Mammary epithelial cell (primary cell): ENCODE measurements at regions not wholly inside any gene's neighbourhood (a gene's known extent, or its start where the extent isn't known, plus 50 kb on each side); places are given as distances from the start of the nearest gene placed in this dataset.

Experiments
- EZH2 ChIP-seq: IDR thresholded peaks from 2 replicates; pipeline ENCODE4 v1.6.1; 2012; ENCODE audit warnings: low read length, inconsistent platforms, borderline replicate concordance
- TF ChIP-seq, protein P1 (sequence below), 2 donors: IDR thresholded peaks in 1 of 2; conservative IDR thresholded peaks in 1 of 2; 2 replicates each; pipeline ENCODE4 v1.5.1; 2011 to 2012; ENCODE audit warnings: inconsistent platforms in 2 of 2, low read length in 2 of 2, mild to moderate bottlenecking in 2 of 2, control low read depth in 1 of 2, low read depth in 1 of 2; ENCODE audit not compliant: insufficient read depth in 1 of 2; ENCODE audit errors: extremely low read depth in 1 of 2

DNA sequence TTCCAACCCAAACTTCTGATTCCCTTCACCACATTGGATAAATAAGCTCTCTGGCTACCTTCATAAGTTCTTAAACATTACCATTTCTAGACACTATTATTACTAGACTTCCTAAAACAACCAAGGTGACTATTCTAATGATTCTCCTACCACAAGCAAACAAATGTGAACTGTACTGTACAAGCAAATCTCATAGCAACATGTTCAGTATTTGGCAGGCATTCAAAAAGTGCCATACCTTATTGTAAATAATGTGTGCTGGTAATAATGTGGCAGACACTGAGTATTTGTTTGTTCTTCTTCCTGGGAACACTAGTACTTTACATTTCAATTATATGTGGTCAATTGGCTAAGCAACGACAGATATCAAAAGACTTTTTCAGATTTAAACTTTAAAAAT is 986.0 kb upstream of the SPRY2 start:
- TF ChIP-seq, protein P1, sequence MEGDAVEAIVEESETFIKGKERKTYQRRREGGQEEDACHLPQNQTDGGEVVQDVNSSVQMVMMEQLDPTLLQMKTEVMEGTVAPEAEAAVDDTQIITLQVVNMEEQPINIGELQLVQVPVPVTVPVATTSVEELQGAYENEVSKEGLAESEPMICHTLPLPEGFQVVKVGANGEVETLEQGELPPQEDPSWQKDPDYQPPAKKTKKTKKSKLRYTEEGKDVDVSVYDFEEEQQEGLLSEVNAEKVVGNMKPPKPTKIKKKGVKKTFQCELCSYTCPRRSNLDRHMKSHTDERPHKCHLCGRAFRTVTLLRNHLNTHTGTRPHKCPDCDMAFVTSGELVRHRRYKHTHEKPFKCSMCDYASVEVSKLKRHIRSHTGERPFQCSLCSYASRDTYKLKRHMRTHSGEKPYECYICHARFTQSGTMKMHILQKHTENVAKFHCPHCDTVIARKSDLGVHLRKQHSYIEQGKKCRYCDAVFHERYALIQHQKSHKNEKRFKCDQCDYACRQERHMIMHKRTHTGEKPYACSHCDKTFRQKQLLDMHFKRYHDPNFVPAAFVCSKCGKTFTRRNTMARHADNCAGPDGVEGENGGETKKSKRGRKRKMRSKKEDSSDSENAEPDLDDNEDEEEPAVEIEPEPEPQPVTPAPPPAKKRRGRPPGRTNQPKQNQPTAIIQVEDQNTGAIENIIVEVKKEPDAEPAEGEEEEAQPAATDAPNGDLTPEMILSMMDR (conservative IDR thresholded peaks at IDR 0.05 in 1 of 2, IDR thresholded peaks at IDR 0.05 in 1 of 2; ENCODE audit: extremely low read depth in 1 of 2, insufficient read depth in 1 of 2, low read depth in 1 of 2, low read length in 2 of 2) = no peak
- TF ChIP-seq EZH2 = no peak
